ENCODE measurements at regions not wholly inside any gene's neighbourhood (a gene's known extent, or its start where the extent isn't known, plus 50 kb on each side); places are given as distances from the start of the nearest gene placed in this dataset.
"Not testable (repeated sequence)": the region's sequence is repeated elsewhere in the genome, so short reads cannot be mapped to it uniquely, and the experiment has no call there.

DNA sequence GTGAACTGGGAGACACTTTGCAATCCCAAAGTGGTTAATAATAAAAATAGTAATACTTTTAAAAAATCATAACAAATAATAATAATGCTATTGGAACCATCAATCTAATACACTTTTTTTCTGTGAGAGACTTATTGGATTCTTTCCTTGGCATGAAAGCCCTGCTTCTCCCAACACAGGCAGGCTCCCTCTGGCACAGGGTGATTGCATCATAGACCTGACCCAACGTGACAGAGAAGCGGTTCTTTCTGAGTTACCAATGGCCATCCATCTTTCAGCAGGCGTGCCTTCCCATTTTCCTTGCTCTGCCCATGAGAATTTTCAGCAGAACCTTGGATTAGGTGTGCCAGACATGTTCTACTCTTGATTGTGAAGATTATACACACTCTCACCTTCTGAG, 242.6 kb upstream of the PLGLB2 start:
- H3K4ac ChIP-seq (ENCODE audit: low read depth in 1 of 2, low read length in 2 of 2); H2BK5ac ChIP-seq (ENCODE audit: low read depth, low read length, poor library complexity, severe bottlenecking); H3K27ac ChIP-seq (ENCODE audit: low read length, poor library complexity, severe bottlenecking); H2AK5ac ChIP-seq (ENCODE audit: low read length, severe bottlenecking); H3K9ac ChIP-seq (ENCODE audit: low read length); H3K4me1 ChIP-seq (ENCODE audit: control insufficient read depth, insufficient read depth, low read depth, low read length); H2BK120ac ChIP-seq (ENCODE audit: low read depth, low read length); H2BK12ac ChIP-seq (ENCODE audit: low read length in 2 of 2); H2BK15ac ChIP-seq (ENCODE audit: low read depth, poor library complexity, severe bottlenecking); H3K14ac ChIP-seq (ENCODE audit: low read length in 2 of 2); H3K4me2 ChIP-seq (ENCODE audit: low read length, poor library complexity, severe bottlenecking); H4K8ac ChIP-seq (ENCODE audit: low read length); DNase-seq; H3K9me3 ChIP-seq (ENCODE audit: control insufficient read depth, low read length); H4K91ac ChIP-seq (ENCODE audit: low read length); H3K36me3 ChIP-seq (ENCODE audit: control insufficient read depth in 1 of 2, insufficient read depth in 2 of 2, low read depth in 1 of 2, low read length in 2 of 2); H3K23ac ChIP-seq (ENCODE audit: low read length in 2 of 2); H3K4me3 ChIP-seq (ENCODE audit: insufficient read depth in 1 of 2, low read depth in 1 of 2, low read length in 2 of 2); H3K18ac ChIP-seq (ENCODE audit: low read depth in 1 of 2, low read length in 2 of 2); H3K79me1 ChIP-seq (replicated peaks; ENCODE audit: low read length, poor library complexity, severe bottlenecking); H3K27me3 ChIP-seq (ENCODE audit: control insufficient read depth in 1 of 2, insufficient read depth in 1 of 2, low read length in 2 of 2); H2AFZ ChIP-seq (ENCODE audit: low read depth, low read length): not testable (repeated sequence)
- no CpG with 5 or more reads among the region's 3 CpGs for WGBS

DNA sequence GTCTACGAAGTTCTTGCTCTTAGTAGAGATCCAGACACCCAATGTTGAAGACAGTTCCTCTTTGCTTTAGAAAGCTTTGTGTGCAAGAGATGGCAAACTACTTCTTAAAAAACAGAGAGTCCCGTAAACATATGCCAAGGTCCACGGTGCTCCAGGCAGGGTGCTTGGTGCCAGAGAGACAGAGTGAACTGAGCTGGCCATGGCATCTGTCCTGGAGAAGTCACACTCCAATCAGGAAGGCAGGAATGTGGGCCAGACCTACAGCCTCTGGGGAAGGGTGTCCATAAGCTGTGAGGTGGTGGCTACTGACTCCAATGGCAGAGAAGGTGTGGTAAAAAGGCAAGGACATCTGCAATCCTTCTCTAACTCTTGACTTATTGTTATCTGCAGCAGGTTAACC, 242.0 kb upstream of the PLGLB2 start:
- not testable (repeated sequence) for H3K79me1 ChIP-seq (replicated peaks; ENCODE audit: low read length, poor library complexity, severe bottlenecking); H2AK5ac ChIP-seq (ENCODE audit: low read length, severe bottlenecking); H3K4me1 ChIP-seq (ENCODE audit: control insufficient read depth, insufficient read depth, low read depth, low read length); H2BK15ac ChIP-seq (ENCODE audit: low read depth, poor library complexity, severe bottlenecking); H3K9me3 ChIP-seq (ENCODE audit: control insufficient read depth, low read length); H3K23ac ChIP-seq (ENCODE audit: low read length in 2 of 2); H2BK120ac ChIP-seq (ENCODE audit: low read depth, low read length); H3K18ac ChIP-seq (ENCODE audit: low read depth in 1 of 2, low read length in 2 of 2); H3K4me3 ChIP-seq (ENCODE audit: insufficient read depth in 1 of 2, low read depth in 1 of 2, low read length in 2 of 2); H2AFZ ChIP-seq (ENCODE audit: low read depth, low read length); H3K27ac ChIP-seq (ENCODE audit: low read length, poor library complexity, severe bottlenecking); H2BK5ac ChIP-seq (ENCODE audit: low read depth, low read length, poor library complexity, severe bottlenecking); H3K4ac ChIP-seq (ENCODE audit: low read depth in 1 of 2, low read length in 2 of 2); H3K27me3 ChIP-seq (ENCODE audit: control insufficient read depth in 1 of 2, insufficient read depth in 1 of 2, low read length in 2 of 2); H2BK12ac ChIP-seq (ENCODE audit: low read length in 2 of 2); H3K36me3 ChIP-seq (ENCODE audit: control insufficient read depth in 1 of 2, insufficient read depth in 2 of 2, low read depth in 1 of 2, low read length in 2 of 2); H4K91ac ChIP-seq (ENCODE audit: low read length); H4K8ac ChIP-seq (ENCODE audit: low read length); H3K14ac ChIP-seq (ENCODE audit: low read length in 2 of 2); H3K9ac ChIP-seq (ENCODE audit: low read length); H3K4me2 ChIP-seq (ENCODE audit: low read length, poor library complexity, severe bottlenecking); DNase-seq
- no CpG with 5 or more reads among the region's 3 CpGs for WGBS

DNA sequence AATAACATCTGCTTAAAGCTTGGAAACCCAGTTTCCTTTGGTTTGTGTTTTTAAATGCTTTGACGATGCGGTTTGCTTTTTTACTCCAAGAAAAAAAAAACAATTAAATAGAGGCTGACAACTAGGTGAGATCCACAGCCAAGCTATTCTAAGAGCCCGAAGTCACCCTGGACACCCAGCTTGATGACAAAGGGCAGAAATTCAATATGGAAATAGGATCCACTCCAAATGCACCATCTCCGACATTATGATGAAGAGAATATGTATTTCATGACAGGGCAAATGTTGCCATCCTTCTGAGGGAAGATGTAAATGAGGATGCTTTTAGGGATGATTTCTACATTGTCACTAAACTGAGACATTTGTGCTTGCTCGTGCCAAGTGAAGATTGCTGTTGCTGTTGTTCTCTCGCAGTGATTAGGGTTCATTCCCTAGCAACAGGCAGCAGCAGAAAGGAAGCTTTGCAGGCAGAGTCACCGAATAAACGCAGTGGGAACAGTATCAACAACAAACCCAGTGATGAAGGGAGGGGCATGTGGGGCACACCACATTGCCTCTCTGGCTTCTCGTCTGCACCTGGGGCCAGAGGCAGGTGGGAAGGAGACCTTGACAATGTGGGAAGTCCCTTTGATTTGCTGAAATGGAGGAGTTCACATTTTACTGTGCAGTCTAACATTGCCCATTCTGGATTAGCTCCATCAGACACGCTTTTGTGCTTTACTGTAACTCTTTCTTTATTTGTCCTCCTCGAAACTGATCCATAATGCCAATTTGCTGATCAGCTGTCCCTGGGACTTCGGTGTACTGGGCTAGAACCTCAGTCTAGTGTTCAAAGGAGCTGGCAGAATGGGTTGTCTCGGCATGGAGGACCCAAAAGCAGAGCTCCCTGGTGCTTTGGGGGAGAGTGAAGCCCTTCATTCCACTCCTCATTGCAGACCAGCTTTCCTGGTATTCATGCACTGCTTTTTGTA, 240.2 kb upstream of the PLGLB2 start:
- not testable (repeated sequence) for H3K18ac ChIP-seq (ENCODE audit: low read depth in 1 of 2, low read length in 2 of 2); H4K8ac ChIP-seq (ENCODE audit: low read length); H3K27ac ChIP-seq (ENCODE audit: low read length, poor library complexity, severe bottlenecking); H3K4me3 ChIP-seq (ENCODE audit: insufficient read depth in 1 of 2, low read depth in 1 of 2, low read length in 2 of 2); DNase-seq; H2BK120ac ChIP-seq (ENCODE audit: low read depth, low read length); H3K14ac ChIP-seq (ENCODE audit: low read length in 2 of 2); H3K4ac ChIP-seq (ENCODE audit: low read depth in 1 of 2, low read length in 2 of 2); H4K91ac ChIP-seq (ENCODE audit: low read length); H3K9me3 ChIP-seq (ENCODE audit: control insufficient read depth, low read length); H2AFZ ChIP-seq (ENCODE audit: low read depth, low read length); H3K4me2 ChIP-seq (ENCODE audit: low read length, poor library complexity, severe bottlenecking); H3K79me1 ChIP-seq (replicated peaks; ENCODE audit: low read length, poor library complexity, severe bottlenecking); H2BK12ac ChIP-seq (ENCODE audit: low read length in 2 of 2); H3K23ac ChIP-seq (ENCODE audit: low read length in 2 of 2); H2AK5ac ChIP-seq (ENCODE audit: low read length, severe bottlenecking); H2BK15ac ChIP-seq (ENCODE audit: low read depth, poor library complexity, severe bottlenecking); H3K36me3 ChIP-seq (ENCODE audit: control insufficient read depth in 1 of 2, insufficient read depth in 2 of 2, low read depth in 1 of 2, low read length in 2 of 2); H3K27me3 ChIP-seq (ENCODE audit: control insufficient read depth in 1 of 2, insufficient read depth in 1 of 2, low read length in 2 of 2); H3K4me1 ChIP-seq (ENCODE audit: control insufficient read depth, insufficient read depth, low read depth, low read length); H2BK5ac ChIP-seq (ENCODE audit: low read depth, low read length, poor library complexity, severe bottlenecking)
- H3K9ac ChIP-seq (ENCODE audit: low read length), result peak overlapping the region; percentile 72
- WGBS, result 100% methylated on average over 1 of the region's 13 CpGs

DNA sequence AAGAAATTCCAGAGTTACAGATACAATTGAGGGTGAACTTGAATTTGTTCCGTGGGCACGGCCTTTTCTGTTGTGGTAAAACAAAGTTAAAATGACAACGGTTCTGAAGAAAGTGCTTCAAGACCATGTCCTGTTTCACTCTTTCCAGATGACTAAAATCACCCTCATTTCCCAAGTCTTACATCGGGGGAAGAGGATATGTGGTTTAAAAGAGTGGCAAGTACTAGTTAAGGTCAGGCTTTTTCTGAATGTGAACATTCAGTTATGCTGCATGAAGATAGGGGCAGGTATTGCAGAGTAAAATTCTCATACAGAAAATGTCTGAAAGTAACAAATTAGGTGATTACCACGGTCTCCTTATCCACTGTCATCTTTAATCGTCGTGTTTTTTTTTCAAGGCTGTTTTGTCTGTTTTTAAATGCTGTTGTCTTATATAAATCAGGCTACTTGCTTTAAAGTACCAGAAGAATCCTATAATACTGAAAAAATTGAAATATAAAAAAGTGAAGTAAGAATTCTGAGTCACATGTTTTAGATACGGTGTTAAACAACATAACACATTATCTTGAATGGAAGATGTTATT, 236.6 kb upstream of the PLGLB2 start:
- not testable (repeated sequence) for H3K27me3 ChIP-seq (ENCODE audit: control insufficient read depth in 1 of 2, insufficient read depth in 1 of 2, low read length in 2 of 2); H2AFZ ChIP-seq (ENCODE audit: low read depth, low read length); H3K4me1 ChIP-seq (ENCODE audit: control insufficient read depth, insufficient read depth, low read depth, low read length); H2BK120ac ChIP-seq (ENCODE audit: low read depth, low read length); H3K18ac ChIP-seq (ENCODE audit: low read depth in 1 of 2, low read length in 2 of 2); H2AK5ac ChIP-seq (ENCODE audit: low read length, severe bottlenecking); H3K23ac ChIP-seq (ENCODE audit: low read length in 2 of 2); H3K9me3 ChIP-seq (ENCODE audit: control insufficient read depth, low read length); H3K27ac ChIP-seq (ENCODE audit: low read length, poor library complexity, severe bottlenecking); H4K91ac ChIP-seq (ENCODE audit: low read length); H4K8ac ChIP-seq (ENCODE audit: low read length); H3K4me3 ChIP-seq (ENCODE audit: insufficient read depth in 1 of 2, low read depth in 1 of 2, low read length in 2 of 2); H3K14ac ChIP-seq (ENCODE audit: low read length in 2 of 2); H2BK12ac ChIP-seq (ENCODE audit: low read length in 2 of 2); H3K36me3 ChIP-seq (ENCODE audit: control insufficient read depth in 1 of 2, insufficient read depth in 2 of 2, low read depth in 1 of 2, low read length in 2 of 2); H2BK15ac ChIP-seq (ENCODE audit: low read depth, poor library complexity, severe bottlenecking); H3K79me1 ChIP-seq (replicated peaks; ENCODE audit: low read length, poor library complexity, severe bottlenecking); DNase-seq; H3K4ac ChIP-seq (ENCODE audit: low read depth in 1 of 2, low read length in 2 of 2); H2BK5ac ChIP-seq (ENCODE audit: low read depth, low read length, poor library complexity, severe bottlenecking); H3K4me2 ChIP-seq (ENCODE audit: low read length, poor library complexity, severe bottlenecking)
- H3K9ac ChIP-seq (ENCODE audit: low read length), result peak overlapping the region; percentile 41
- WGBS, result no CpG with 5 or more reads among the region's 8 CpGs

Data from mesenchymal stem cell (in vitro differentiated cells and primary cell).